ENCODE measurements at regions not wholly inside any gene's neighbourhood (a gene's known extent, or its start where the extent isn't known, plus 50 kb on each side); places are given as distances from the start of the nearest gene placed in this dataset.

DNA sequence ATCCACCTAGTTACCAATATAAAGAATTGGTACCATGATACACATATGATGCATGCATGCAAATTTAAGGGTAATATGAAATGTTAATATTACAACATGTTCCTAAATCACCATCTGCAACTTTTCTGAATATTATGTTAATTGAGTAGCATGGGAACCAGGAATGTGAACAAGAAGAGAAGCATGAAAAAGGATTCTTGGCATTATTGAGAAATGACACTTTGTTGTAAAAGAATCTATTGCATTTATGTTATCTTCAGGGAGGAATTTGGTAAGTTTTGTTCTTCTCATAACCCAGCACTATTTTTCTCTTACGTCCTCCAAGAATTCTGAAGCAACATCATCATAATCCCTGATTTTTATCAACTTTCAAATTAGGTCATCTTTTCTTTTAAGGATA is 159.9 kb upstream of the SLC25A13 start:
- no peak for DNase-seq

- DNase-seq, result no peak
Observed at GRCh38 chr7:96479015-96479645, 157.2 kb upstream of the SLC25A13 start.

DNA sequence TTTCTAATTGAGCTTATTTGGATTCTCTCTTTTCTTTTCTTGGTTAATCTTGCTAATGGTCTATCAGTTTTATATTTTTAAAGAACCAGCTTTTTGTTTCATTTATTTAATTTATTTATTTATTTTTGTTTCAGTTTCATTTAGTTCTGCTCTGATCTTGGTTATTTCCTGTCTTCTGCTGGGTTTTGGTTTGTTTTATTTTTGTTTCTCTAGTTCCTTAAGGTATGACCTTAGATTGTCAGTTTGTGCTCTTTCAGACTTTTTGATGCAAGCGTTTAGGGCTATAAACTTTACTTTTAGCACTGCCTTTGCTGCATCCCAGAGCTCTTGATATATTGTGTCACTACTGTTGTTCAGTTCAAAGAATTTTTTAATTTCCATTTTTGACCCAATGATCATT is 149.7 kb upstream of the SLC25A13 start:
- no peak for DNase-seq

GRCh38 chr7:96452146-96452545 is 130.2 kb upstream of the SLC25A13 start:
- DNase-seq, result no peak

GRCh38 chr7:96449094-96449493 is 127.2 kb upstream of the SLC25A13 start:
- no peak for DNase-seq

DNA sequence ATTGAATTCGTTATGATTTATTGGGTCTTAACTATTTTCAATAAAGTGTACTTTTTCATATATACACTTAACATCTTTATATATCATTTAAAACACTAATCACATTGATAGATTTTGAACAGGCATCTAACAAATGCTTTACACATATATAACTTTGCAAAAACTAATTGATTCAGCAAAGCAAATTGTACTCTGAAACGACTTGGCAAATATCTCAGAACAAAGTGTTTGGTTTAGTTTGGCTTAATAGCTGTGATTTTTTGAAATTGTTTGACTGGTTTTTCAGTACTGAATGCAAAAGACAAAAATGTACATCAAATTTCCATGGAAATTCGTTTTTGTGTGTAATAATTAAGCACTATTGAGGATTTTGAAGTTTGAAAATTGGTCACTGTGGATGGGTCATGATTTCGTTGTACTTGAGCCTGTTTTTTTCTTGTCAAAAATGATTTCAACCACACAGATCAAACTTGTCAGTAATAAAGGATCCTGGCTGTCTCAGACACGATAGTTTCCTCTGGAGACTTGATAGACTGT is 125.3 kb upstream of the SLC25A13 start:
- no peak for DNase-seq

- DNase-seq, result no peak
Observed at GRCh38 chr7:96441436-96442084, 119.7 kb upstream of the SLC25A13 start.

DNA sequence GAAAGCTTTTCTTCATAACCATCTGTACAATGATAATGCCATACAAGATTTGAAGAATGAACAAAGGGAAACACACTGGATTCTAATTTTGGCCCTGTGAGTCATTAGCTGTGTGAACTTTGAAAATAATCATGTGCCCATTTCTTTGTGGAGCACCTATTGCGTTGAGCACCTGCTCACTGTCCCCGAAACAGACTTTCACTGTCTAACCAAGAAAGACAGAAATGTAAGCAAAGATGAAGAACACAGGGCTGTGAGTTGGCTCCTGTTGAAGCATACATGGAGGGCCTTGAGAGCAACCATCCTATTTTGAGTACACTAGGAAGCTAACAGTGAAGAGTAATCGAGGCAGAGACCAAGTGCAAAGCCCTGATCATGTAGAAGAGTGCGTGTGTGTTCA is 118.4 kb upstream of the SLC25A13 start:
- DNase-seq, result no peak

GRCh38 chr7:96436880-96437279 is 115.0 kb upstream of the SLC25A13 start:
- no peak for DNase-seq

GRCh38 chr7:96430356-96430755 is 108.5 kb upstream of the SLC25A13 start:
- DNase-seq, result no peak

GRCh38 chr7:96427143-96427542 is 105.2 kb upstream of the SLC25A13 start:
- DNase-seq, result no peak

GRCh38 chr7:96426685-96427084 is 104.8 kb upstream of the SLC25A13 start:
- DNase-seq, result no peak

GRCh38 chr7:96426027-96426426 is 104.1 kb upstream of the SLC25A13 start:
- no peak for DNase-seq

DNA sequence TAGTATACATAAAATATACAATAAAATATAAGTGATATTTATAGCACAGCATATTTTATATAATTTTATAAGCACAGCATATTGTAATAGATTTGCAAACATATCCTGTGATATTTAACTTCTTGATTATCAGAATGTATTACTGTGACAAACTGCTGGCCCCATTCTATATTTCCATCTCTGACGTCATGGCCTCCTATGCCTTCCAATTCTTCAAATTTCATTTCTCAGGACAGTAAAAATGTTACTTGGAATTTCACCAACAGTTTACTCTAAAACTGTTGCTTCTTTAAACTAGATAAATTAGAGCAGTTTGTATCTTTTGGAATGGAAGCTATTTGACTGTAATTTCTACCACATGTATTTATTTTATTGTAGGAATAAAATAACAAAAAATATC is 102.5 kb upstream of the SLC25A13 start:
- DNase-seq, result no peak

DNA sequence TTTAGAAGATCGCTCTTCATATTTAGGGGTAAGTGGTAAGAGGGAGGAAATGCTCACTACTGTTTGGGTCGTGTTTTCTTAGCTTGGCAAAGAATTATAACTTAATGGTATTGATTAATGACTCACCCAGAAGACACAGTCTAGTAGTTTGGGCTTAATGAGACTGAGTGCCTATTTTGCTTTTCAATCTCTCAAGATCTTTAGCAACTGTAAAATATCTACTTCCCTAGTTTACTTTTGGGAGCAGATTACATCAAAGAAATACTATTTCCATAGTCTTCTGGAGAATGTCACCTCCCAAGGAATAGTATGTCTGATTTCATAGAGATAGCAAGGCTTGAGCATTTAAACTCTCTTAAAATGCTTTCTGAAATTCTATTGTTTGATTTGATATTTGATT is 100.5 kb upstream of the SLC25A13 start:
- no peak for DNase-seq

GRCh38 chr7:96418581-96418980 is 96.7 kb upstream of the SLC25A13 start:
- DNase-seq, result no peak

DNA sequence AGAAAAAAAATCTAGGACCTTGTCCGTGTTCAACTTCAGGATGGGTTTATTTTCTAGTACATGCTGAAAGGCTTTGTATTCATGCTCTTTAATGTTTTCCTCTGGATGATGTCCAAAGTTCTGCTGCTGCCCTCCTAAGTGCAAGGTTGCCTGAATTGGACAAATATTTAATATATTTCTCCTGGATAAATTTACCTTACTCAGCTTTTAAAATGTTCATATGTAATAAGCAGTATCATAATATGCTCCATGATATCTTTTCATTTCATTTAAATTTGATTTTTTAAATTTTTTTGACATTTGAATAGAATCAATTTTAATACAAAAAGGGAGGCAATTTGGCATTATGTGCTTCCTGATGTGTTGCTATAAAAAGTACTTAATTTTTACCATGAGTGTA is 95.9 kb upstream of the SLC25A13 start:
- no peak for DNase-seq

DNA sequence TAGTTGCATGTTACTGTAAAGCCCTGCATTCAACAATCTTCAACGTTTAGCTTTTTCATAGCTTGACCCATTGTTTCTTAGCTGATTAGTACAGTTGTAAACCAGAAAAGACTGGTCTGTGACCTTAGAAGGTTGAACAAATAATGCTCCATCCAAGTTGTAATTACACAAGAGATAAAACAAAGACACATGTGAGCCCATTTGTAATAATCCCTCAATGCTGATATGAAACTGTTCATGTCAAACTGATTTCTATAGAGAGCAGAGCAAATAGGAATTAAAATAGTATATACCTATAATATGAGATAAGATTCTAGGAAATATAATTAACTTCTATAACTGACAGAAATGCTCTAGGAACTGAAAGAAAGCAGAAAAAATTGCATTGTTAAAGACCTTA is 94.7 kb upstream of the SLC25A13 start:
- DNase-seq, result no peak

DNA sequence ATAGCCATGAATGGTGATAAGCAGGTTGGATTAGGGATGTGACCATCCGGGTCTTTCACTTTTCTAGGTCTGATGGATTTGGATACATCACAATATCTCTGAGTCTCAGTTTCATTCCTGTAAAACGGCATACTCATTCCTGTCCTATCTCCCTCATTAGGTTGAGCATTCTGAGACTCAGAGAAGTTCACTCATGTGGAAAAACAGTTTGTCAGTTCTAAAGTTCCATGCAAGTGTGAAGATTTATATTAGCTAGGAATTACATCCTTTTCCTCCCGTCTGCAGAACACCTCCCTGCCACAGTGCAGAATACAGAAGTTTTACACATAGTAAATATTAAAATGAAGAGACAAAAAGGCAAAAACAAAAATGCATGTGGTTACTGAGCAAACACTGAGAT is 94.2 kb upstream of the SLC25A13 start:
- DNase-seq, result no peak

DNA sequence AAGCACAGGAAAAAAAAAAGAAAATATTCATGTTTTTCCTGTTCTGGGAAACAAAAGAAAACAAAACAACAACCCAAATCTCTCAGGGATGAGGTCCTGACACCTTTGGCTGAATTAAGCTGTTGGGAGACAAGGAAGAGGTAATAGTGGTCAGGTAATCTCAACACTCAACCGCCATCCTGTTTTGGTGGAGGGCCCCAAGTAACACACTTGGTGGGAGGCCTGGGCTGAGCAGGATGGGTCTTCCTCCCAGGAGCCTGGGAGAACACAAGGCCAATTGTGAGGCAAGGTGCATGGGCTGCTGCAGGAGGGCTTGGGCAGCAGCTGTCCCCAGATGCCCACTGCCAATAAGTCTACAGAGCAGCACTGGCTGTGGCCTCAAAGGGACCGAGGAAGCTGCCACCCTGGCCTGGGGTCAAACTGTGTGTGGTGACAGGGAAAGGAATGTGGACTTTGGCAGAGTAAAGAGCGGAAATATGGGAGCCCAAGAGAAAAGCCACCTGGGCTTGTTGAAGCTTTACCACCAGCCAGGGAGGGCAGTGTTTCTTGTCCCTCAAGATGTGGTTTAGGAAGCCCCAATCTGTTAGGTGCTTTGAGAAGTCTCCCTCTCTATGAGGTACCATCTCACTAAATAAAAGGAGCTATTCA is 93.5 kb upstream of the SLC25A13 start:
- DNase-seq, result no peak

- DNase-seq, result peak; percentile 54 to 67 (median 60)
Observed at GRCh38 chr7:96414931-96415292, 93.0 kb upstream of the SLC25A13 start.

DNA sequence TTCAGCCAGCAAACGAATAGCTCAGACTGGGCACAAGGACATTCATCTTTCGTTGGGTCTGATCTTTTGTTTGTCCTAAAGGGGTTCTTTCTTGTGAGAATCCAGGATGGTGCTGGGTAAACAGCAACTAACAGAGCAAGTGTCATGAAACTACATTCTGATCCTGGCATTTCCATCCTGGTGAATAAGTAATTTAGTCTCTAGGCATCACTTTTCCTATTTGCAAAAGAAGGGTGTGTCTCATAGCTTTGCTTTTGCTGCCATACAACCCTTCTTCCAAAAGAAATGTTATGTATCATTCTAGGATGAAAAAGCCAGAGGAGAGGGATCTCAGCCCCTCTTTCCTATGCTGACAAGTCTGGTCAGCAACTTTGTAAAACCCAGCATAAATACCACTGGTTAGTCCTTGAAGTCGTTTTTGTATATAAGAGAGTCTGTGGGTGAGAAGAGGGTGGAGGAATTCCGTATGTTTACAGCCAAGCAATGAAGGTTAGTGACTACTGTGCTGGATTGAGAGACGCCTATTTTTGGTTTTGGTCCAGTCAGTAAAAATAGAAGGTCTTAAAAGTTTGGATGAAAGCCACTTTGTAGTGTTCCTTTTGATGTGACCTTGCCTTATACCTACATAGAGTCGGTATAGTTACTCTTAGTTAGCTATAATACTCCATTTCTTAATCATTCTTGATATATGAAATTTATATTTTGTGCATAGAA is 88.4 kb upstream of the SLC25A13 start:
- no peak for DNase-seq

DNA sequence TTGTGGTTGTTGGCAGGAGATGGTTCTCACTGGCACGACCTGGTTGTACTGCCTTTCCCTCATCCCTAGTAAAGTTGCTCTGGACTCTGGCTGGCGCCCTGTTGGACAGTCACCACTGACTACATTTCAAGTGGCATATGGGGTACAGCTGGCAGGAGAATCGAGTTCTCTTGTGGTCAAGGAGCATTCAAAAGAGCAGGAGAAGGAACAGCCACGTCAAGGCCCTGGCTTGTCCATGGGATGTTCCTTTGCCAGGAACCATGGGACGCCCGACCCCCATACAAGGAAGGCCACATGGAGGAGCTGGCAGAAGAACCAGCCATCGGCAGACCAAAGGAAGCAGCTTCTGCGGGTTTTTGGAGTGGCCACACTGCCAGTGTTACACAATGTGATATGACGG is 87.0 kb upstream of the SLC25A13 start:
- DNase-seq, result no peak

DNA sequence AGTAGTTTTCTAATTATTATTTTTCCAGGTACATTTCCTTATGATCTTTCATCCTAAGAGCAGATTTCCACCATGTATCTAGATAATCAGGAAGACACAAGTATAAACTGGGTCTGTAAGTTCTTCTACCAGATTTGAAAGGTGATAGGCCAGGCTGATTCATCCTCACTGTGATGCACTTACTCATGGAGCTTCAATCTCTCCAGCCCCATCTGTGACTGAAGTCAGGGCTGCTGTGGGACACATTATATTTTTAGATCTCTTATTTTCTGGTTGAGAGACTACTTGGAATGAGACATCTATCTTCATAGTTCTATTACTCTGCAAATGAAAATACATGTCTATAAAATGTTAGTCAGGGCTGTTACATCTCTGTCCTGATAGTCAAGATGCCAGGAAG is 85.5 kb upstream of the SLC25A13 start:
- DNase-seq, result no peak

Data from suppressor macrophage treated with lipopolysaccharide for 1 hour (primary cell).